HEK293 (cell line): ENCODE measurements at regions not wholly inside any gene's neighbourhood (a gene's known extent, or its start where the extent isn't known, plus 50 kb on each side); places are given as distances from the start of the nearest gene placed in this dataset.

ENCODE experiments used
- FEZF1 ChIP-seq: fragments of 450-650 bp; formaldehyde crosslinking; IDR thresholded peaks from 2 replicates; pipeline ENCODE4 v1.5.1; 2016; ENCODE audit warnings: missing biosample characterization, missing genetic modification characterization
- HOXA7 ChIP-seq: sonication (generic); formaldehyde crosslinking; IDR thresholded peaks from 2 replicates; pipeline ENCODE4 v1.8.1; 2022; ENCODE audit warnings: missing genetic modification reagents, borderline replicate concordance
- KLF9 ChIP-seq: fragments of 450-650 bp; formaldehyde crosslinking; IDR thresholded peaks from 2 replicates; pipeline ENCODE4 v1.5.1; 2016; ENCODE audit warnings: missing biosample characterization, missing genetic modification characterization, low read depth
- SETDB1 ChIP-seq: IDR thresholded peaks from one replicate; pipeline ENCODE4 v1.6.1; 2017; ENCODE audit warnings: mild to moderate bottlenecking, low read length, moderate library complexity, mixed read lengths; ENCODE audit not compliant: insufficient read length
- ZBTB17 ChIP-seq: fragments of 450-650 bp; formaldehyde crosslinking; IDR thresholded peaks from 2 replicates; pipeline ENCODE4 v1.5.1; 2016; ENCODE audit warnings: missing biosample characterization, missing genetic modification characterization
- ZFP69B ChIP-seq: fragments of 450-650 bp; formaldehyde crosslinking; IDR thresholded peaks from 2 replicates; pipeline ENCODE4 v1.5.1; 2016; ENCODE audit warnings: missing biosample characterization, missing genetic modification characterization
- ZIC2 ChIP-seq: fragments of 450-650 bp; formaldehyde crosslinking; IDR thresholded peaks from 2 replicates; pipeline ENCODE4 v1.5.1; 2016; ENCODE audit warnings: missing biosample characterization, missing genetic modification characterization
- ZNF10 ChIP-seq: fragments of 450-650 bp; formaldehyde crosslinking; IDR thresholded peaks from 2 replicates; pipeline ENCODE4 v1.5.1; 2017; ENCODE audit warnings: missing biosample characterization, missing genetic modification characterization
- ZNF132 ChIP-seq: fragments of 450-650 bp; formaldehyde crosslinking; IDR thresholded peaks from 2 replicates; pipeline ENCODE4 v1.5.1; 2017; ENCODE audit warnings: missing biosample characterization, missing genetic modification characterization, borderline replicate concordance
- ZNF169 ChIP-seq: fragments of 450-650 bp; formaldehyde crosslinking; IDR thresholded peaks from 2 replicates; pipeline ENCODE4 v1.5.1; 2016; ENCODE audit warnings: missing biosample characterization, missing genetic modification characterization
- ZNF2 ChIP-seq: fragments of 450-650 bp; formaldehyde crosslinking; IDR thresholded peaks from 2 replicates; pipeline ENCODE4 v1.5.1; 2016; ENCODE audit warnings: missing biosample characterization, missing genetic modification characterization
- ZNF214 ChIP-seq: fragments of 450-650 bp; formaldehyde crosslinking; IDR thresholded peaks from 2 replicates; pipeline ENCODE4 v1.5.1; 2017; ENCODE audit warnings: missing biosample characterization, mild to moderate bottlenecking, missing genetic modification characterization, borderline replicate concordance
- ZNF274 ChIP-seq, 2 experiments: fragments of 200-500 bp in 1 of 2; fragments of 450-650 bp in 1 of 2; sonication (Bioruptor generic) in 1 of 2; formaldehyde crosslinking in 1 of 2; IDR thresholded peaks; 2 replicates each; pipeline versions ENCODE4 v1.5.1 to v1.6.1; 2014 to 2016; ENCODE audit warnings: borderline replicate concordance in 1 of 2, inconsistent platforms in 1 of 2, low read length in 1 of 2, missing biosample characterization in 1 of 2, missing genetic modification characterization in 1 of 2
- ZNF292 ChIP-seq: fragments of 450-650 bp; formaldehyde crosslinking; IDR thresholded peaks from 2 replicates; pipeline ENCODE4 v1.5.1; 2016; ENCODE audit warnings: low read depth, missing biosample characterization, missing genetic modification characterization, borderline replicate concordance
- ZNF324 ChIP-seq: fragments of 450-650 bp; formaldehyde crosslinking; IDR thresholded peaks from 2 replicates; pipeline ENCODE4 v1.5.1; 2016; ENCODE audit warnings: missing biosample characterization, missing genetic modification characterization
- ZNF391 ChIP-seq: fragments of 450-650 bp; formaldehyde crosslinking; IDR thresholded peaks from 2 replicates; pipeline ENCODE4 v1.5.1; 2016; ENCODE audit warnings: low read depth, missing biosample characterization, missing genetic modification characterization, borderline replicate concordance
- ZNF394 ChIP-seq: fragments of 450-650 bp; formaldehyde crosslinking; IDR thresholded peaks from 2 replicates; pipeline ENCODE4 v1.5.1; 2016; ENCODE audit warnings: missing biosample characterization, missing genetic modification characterization, mild to moderate bottlenecking, moderate library complexity, borderline replicate concordance
- ZNF510 ChIP-seq: fragments of 450-650 bp; formaldehyde crosslinking; IDR thresholded peaks from 2 replicates; pipeline ENCODE4 v1.5.1; 2018; ENCODE audit warnings: mild to moderate bottlenecking, missing genetic modification characterization, missing biosample characterization; ENCODE audit not compliant: insufficient replicate concordance
- ZNF530 ChIP-seq: fragments of 450-650 bp; formaldehyde crosslinking; IDR thresholded peaks from 2 replicates; pipeline ENCODE4 v1.5.1; 2016; ENCODE audit warnings: low read depth, missing biosample characterization, missing genetic modification characterization
- ZNF610 ChIP-seq: fragments of 450-650 bp; formaldehyde crosslinking; IDR thresholded peaks from 2 replicates; pipeline ENCODE4 v1.5.1; 2016; ENCODE audit warnings: missing biosample characterization, missing genetic modification characterization, borderline replicate concordance
- ZNF658 ChIP-seq: fragments of 450-650 bp; formaldehyde crosslinking; IDR thresholded peaks from 2 replicates; pipeline ENCODE4; 2016; ENCODE audit warnings: missing biosample characterization, missing genetic modification characterization
- ZNF660 ChIP-seq: fragments of 450-650 bp; IDR thresholded peaks from 2 replicates; pipeline ENCODE4 v1.5.1; 2018; ENCODE audit warnings: missing biosample characterization, mild to moderate bottlenecking, missing genetic modification characterization
- ZNF776 ChIP-seq: fragments of 450-650 bp; formaldehyde crosslinking; IDR thresholded peaks from 2 replicates; pipeline ENCODE4 v1.5.0; 2017; ENCODE audit warnings: missing biosample characterization, missing genetic modification characterization, borderline replicate concordance
- ZNF791 ChIP-seq: fragments of 450-650 bp; formaldehyde crosslinking; IDR thresholded peaks from 2 replicates; pipeline ENCODE4 v1.5.1; 2016; ENCODE audit warnings: missing biosample characterization, missing genetic modification characterization
- ZSCAN23 ChIP-seq: fragments of 450-650 bp; formaldehyde crosslinking; IDR thresholded peaks from 2 replicates; pipeline ENCODE4 v1.5.1; 2016; ENCODE audit warnings: missing biosample characterization, missing genetic modification characterization
- ZXDB ChIP-seq: fragments of 450-650 bp; formaldehyde crosslinking; IDR thresholded peaks from 2 replicates; pipeline ENCODE4 v1.5.1; 2016; ENCODE audit warnings: missing biosample characterization, missing genetic modification characterization
- TF ChIP-seq, protein P1 (sequence below): fragments of 450-650 bp; formaldehyde crosslinking; IDR thresholded peaks from 2 replicates; pipeline ENCODE4 v1.5.1; 2016; ENCODE audit warnings: missing biosample characterization, missing genetic modification characterization, borderline replicate concordance
- TF ChIP-seq, protein P2 (sequence below): fragments of 450-650 bp; formaldehyde crosslinking; optimal IDR thresholded peaks from 2 replicates; pipeline ENCODE3; 2016; ENCODE audit warnings: missing biosample characterization, mild to moderate bottlenecking, missing genetic modification characterization
- TF ChIP-seq, protein P3 (sequence below): fragments of 450-650 bp; formaldehyde crosslinking; IDR thresholded peaks from 2 replicates; pipeline ENCODE4 v1.5.1; 2017; ENCODE audit warnings: missing biosample characterization, missing genetic modification characterization
- TF ChIP-seq, protein P4 (sequence below): fragments of 450-650 bp; formaldehyde crosslinking; IDR thresholded peaks from 2 replicates; pipeline ENCODE4 v1.5.1; 2016; ENCODE audit warnings: missing biosample characterization, missing genetic modification characterization
- TF ChIP-seq, protein P5 (sequence below): fragments of 450-650 bp; formaldehyde crosslinking; IDR thresholded peaks from 2 replicates; pipeline ENCODE4 v1.5.1; 2017; ENCODE audit warnings: missing biosample characterization, missing genetic modification characterization

DNA sequence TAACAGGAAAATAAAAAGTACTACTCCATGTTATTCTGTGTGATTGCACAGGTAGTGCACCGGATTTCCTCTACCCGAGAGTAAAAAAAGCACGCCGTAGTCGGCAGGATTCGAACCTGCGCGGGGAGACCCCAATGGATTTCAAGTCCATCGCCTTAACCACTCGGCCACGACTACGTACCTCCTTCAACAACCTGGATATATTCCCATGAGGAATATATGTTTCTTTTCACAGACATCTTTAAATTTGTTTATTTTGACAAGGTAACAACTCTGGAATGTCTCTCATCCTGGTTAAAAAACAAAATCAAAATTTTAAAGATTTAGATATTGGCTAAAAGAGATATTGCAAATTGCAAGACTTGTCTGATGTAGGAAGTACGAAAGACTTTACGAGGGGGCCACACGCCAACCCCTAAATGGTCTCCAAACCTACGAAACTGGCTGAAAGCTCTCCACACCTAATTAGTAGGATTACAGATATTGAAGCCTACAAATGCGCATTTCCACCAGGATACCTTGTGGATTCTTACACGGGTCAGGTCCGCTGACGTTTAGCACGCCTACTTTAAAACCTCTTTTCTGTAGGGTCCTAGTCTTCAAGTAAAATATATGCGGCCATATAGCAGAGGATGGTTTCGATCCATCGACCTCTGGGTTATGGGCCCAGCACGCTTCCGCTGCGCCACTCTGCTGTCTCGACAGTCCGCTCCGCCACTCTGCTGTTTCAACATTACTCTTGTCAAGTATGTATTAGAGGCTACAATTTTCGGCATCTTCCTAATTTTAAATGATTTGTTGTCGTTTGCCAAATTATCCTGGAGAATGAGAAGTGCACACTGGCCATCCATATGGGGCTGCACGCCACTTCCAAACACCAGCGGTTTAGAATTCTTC lies 52.2 kb upstream of the BTN3A2 start (continued):
- no peak for TF ChIP-seq ZNF530
- TF ChIP-seq ZFP69B (tag by site-specific recombination): peak; percentile 86
- TF ChIP-seq ZNF394: peak; percentile 51; the same call in 1 of the 2 replicates
- TF ChIP-seq ZXDB: peak; percentile 55
- TF ChIP-seq ZBTB17 (tag by site-specific recombination): peak; percentile 94
- TF ChIP-seq SETDB1: no peak
- TF ChIP-seq, protein P1, sequence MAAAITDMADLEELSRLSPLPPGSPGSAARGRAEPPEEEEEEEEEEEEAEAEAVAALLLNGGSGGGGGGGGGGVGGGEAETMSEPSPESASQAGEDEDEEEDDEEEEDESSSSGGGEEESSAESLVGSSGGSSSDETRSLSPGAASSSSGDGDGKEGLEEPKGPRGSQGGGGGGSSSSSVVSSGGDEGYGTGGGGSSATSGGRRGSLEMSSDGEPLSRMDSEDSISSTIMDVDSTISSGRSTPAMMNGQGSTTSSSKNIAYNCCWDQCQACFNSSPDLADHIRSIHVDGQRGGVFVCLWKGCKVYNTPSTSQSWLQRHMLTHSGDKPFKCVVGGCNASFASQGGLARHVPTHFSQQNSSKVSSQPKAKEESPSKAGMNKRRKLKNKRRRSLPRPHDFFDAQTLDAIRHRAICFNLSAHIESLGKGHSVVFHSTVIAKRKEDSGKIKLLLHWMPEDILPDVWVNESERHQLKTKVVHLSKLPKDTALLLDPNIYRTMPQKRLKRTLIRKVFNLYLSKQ (tag by site-specific recombination): no peak
- TF ChIP-seq ZNF292 (tag by site-specific recombination): no peak
- TF ChIP-seq ZNF791 (tag by site-specific recombination): no peak
- no peak; the same call in 1 of the 2 replicates for TF ChIP-seq ZNF610 (tag by site-specific recombination)
- peak; percentile 52; the same call in 1 of the 2 replicates for TF ChIP-seq ZNF2 (tag by site-specific recombination)
- TF ChIP-seq ZNF776 (tag by site-specific recombination): no peak
- TF ChIP-seq ZNF658 (tag by site-specific recombination): no peak
- TF ChIP-seq ZNF324: peak; percentile 21; the same call in 1 of the 2 replicates
- peak; percentile 76 for TF ChIP-seq ZNF660 (tag by site-specific recombination)
- TF ChIP-seq ZNF10 (tag by site-specific recombination): peak; percentile 76; the same call in 1 of the 2 replicates
- TF ChIP-seq, protein P2, sequence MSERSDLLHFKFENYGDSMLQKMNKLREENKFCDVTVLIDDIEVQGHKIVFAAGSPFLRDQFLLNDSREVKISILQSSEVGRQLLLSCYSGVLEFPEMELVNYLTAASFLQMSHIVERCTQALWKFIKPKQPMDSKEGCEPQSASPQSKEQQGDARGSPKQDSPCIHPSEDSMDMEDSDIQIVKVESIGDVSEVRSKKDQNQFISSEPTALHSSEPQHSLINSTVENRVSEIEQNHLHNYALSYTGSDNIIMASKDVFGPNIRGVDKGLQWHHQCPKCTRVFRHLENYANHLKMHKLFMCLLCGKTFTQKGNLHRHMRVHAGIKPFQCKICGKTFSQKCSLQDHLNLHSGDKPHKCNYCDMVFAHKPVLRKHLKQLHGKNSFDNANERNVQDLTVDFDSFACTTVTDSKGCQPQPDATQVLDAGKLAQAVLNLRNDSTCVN (tag by site-specific recombination): no peak
- TF ChIP-seq ZNF214 (tag by site-specific recombination): no peak
- TF ChIP-seq FEZF1: peak; percentile 90
- no peak for TF ChIP-seq HOXA7 (CRISPR knock-in tag)
- TF ChIP-seq ZNF169: no peak
- TF ChIP-seq, protein P3, sequence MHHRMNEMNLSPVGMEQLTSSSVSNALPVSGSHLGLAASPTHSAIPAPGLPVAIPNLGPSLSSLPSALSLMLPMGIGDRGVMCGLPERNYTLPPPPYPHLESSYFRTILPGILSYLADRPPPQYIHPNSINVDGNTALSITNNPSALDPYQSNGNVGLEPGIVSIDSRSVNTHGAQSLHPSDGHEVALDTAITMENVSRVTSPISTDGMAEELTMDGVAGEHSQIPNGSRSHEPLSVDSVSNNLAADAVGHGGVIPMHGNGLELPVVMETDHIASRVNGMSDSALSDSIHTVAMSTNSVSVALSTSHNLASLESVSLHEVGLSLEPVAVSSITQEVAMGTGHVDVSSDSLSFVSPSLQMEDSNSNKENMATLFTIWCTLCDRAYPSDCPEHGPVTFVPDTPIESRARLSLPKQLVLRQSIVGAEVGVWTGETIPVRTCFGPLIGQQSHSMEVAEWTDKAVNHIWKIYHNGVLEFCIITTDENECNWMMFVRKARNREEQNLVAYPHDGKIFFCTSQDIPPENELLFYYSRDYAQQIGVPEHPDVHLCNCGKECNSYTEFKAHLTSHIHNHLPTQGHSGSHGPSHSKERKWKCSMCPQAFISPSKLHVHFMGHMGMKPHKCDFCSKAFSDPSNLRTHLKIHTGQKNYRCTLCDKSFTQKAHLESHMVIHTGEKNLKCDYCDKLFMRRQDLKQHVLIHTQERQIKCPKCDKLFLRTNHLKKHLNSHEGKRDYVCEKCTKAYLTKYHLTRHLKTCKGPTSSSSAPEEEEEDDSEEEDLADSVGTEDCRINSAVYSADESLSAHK (tag by site-specific recombination): no peak
- TF ChIP-seq, protein P4, sequence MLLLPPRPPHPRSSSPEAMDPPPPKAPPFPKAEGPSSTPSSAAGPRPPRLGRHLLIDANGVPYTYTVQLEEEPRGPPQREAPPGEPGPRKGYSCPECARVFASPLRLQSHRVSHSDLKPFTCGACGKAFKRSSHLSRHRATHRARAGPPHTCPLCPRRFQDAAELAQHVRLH (tag by site-specific recombination): peak; percentile 92
- no peak for TF ChIP-seq ZNF274 (IDR thresholded peaks at IDR 0.05; ENCODE audit: low read length)
- no peak for TF ChIP-seq ZNF274 (tag by site-specific recombination; IDR thresholded peaks at IDR 0.05; ENCODE audit: borderline replicate concordance)
- TF ChIP-seq ZNF510 (tag by site-specific recombination): no peak
- TF ChIP-seq, protein P5, sequence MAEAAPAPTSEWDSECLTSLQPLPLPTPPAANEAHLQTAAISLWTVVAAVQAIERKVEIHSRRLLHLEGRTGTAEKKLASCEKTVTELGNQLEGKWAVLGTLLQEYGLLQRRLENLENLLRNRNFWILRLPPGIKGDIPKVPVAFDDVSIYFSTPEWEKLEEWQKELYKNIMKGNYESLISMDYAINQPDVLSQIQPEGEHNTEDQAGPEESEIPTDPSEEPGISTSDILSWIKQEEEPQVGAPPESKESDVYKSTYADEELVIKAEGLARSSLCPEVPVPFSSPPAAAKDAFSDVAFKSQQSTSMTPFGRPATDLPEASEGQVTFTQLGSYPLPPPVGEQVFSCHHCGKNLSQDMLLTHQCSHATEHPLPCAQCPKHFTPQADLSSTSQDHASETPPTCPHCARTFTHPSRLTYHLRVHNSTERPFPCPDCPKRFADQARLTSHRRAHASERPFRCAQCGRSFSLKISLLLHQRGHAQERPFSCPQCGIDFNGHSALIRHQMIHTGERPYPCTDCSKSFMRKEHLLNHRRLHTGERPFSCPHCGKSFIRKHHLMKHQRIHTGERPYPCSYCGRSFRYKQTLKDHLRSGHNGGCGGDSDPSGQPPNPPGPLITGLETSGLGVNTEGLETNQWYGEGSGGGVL (tag by site-specific recombination): no peak
- peak; percentile 42; the same call in 1 of the 2 replicates for TF ChIP-seq KLF9 (tag by site-specific recombination)
- no peak for TF ChIP-seq ZNF132 (tag by site-specific recombination)
- peak; percentile 48; the same call in 1 of the 2 replicates for TF ChIP-seq ZSCAN23 (tag by site-specific recombination)
- no peak for TF ChIP-seq ZIC2 (tag by site-specific recombination)
- no peak; the same call in 1 of the 2 replicates for TF ChIP-seq ZNF391
